Liver (tissue), 3 donors: ENCODE measurements at regions not wholly inside any gene's neighbourhood (a gene's known extent, or its start where the extent isn't known, plus 50 kb on each side); places are given as distances from the start of the nearest gene placed in this dataset.

Experiments
- EGR1 ChIP-seq, 2 donors: IDR thresholded peaks; 2 replicates each; pipeline ENCODE4 v1.6.1; 2016 to 2018; ENCODE audit warnings: antibody characterized with exemption in 2 of 2, low read depth in 2 of 2
- FOXA1 ChIP-seq: IDR thresholded peaks from 2 replicates; pipeline ENCODE4 v1.6.1; 2016; ENCODE audit warnings: antibody characterized with exemption
- GABPA ChIP-seq, 2 donors: IDR thresholded peaks in 1 of 2; conservative IDR thresholded peaks in 1 of 2; 2 replicates each; pipeline ENCODE4 v1.6.1; 2016; ENCODE audit warnings: antibody characterized with exemption in 2 of 2, mild to moderate bottlenecking in 1 of 2, moderate library complexity in 1 of 2
- HNF4G ChIP-seq: IDR thresholded peaks from 2 replicates; pipeline ENCODE4 v1.6.1; 2016; ENCODE audit warnings: antibody characterized with exemption
- JUND ChIP-seq, 2 donors: IDR thresholded peaks; 2 replicates each; pipeline ENCODE4 v1.6.1; 2016; ENCODE audit warnings: antibody characterized with exemption in 2 of 2
- TAF1 ChIP-seq: conservative IDR thresholded peaks from 2 replicates; pipeline ENCODE4 v1.6.1; 2016; ENCODE audit warnings: antibody characterized with exemption, mild to moderate bottlenecking
- YY1 ChIP-seq: IDR thresholded peaks from 2 replicates; pipeline ENCODE4 v1.6.1; 2016; ENCODE audit warnings: antibody characterized with exemption, mild to moderate bottlenecking
- TF ChIP-seq, protein P1 (sequence below): IDR thresholded peaks from 2 replicates; pipeline ENCODE4 v1.6.1; 2016; ENCODE audit warnings: antibody characterized with exemption
- TF ChIP-seq, protein P2 (sequence below): fragments of 150-350 bp; IDR thresholded peaks from 2 replicates; pipeline ENCODE4 v1.5.1; 2017; ENCODE audit warnings: improper control_type of control experiment, low read depth, low read length; ENCODE audit not compliant: missing input control
- TF ChIP-seq, protein P3 (sequence below): IDR thresholded peaks from 2 replicates; pipeline ENCODE4 v1.6.1; 2016; ENCODE audit warnings: antibody characterized with exemption, mild to moderate bottlenecking
- donor health status: healthy.
- donor health status: healthy.

DNA sequence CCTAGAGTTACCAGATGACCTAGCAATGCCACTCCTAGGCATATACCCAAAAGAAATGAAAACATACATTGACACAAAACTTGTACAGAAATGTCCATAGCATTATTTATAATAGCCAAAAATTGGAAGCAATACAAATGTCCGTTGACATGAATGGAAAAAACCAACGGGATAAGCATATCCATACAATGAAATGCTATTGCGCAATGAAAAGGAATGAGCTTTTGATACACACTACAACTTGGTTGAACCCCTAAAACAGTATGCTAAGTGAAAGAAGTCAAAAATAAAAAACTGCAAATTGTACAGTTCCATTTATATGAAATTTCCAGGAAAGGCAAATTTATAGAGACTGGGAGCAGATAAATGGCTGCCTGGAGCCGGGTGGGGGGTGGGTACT is 90.6 kb upstream of the G2E3 start:
- TF ChIP-seq, protein P1, sequence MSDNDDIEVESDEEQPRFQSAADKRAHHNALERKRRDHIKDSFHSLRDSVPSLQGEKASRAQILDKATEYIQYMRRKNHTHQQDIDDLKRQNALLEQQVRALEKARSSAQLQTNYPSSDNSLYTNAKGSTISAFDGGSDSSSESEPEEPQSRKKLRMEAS = no peak
- TF ChIP-seq, protein P2, sequence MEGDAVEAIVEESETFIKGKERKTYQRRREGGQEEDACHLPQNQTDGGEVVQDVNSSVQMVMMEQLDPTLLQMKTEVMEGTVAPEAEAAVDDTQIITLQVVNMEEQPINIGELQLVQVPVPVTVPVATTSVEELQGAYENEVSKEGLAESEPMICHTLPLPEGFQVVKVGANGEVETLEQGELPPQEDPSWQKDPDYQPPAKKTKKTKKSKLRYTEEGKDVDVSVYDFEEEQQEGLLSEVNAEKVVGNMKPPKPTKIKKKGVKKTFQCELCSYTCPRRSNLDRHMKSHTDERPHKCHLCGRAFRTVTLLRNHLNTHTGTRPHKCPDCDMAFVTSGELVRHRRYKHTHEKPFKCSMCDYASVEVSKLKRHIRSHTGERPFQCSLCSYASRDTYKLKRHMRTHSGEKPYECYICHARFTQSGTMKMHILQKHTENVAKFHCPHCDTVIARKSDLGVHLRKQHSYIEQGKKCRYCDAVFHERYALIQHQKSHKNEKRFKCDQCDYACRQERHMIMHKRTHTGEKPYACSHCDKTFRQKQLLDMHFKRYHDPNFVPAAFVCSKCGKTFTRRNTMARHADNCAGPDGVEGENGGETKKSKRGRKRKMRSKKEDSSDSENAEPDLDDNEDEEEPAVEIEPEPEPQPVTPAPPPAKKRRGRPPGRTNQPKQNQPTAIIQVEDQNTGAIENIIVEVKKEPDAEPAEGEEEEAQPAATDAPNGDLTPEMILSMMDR = no peak
- TF ChIP-seq HNF4G (no peak), JUND (IDR thresholded peaks at IDR 0.05) (no peak), GABPA (IDR thresholded peaks at IDR 0.05 in 1 of 2, conservative IDR thresholded peaks at IDR 0.05 in 1 of 2) (no peak), EGR1 (IDR thresholded peaks at IDR 0.05; ENCODE audit: low read depth in 2 of 2) (no peak), TAF1 (no peak), FOXA1 (no peak), YY1 (no peak)
- TF ChIP-seq, protein P3, sequence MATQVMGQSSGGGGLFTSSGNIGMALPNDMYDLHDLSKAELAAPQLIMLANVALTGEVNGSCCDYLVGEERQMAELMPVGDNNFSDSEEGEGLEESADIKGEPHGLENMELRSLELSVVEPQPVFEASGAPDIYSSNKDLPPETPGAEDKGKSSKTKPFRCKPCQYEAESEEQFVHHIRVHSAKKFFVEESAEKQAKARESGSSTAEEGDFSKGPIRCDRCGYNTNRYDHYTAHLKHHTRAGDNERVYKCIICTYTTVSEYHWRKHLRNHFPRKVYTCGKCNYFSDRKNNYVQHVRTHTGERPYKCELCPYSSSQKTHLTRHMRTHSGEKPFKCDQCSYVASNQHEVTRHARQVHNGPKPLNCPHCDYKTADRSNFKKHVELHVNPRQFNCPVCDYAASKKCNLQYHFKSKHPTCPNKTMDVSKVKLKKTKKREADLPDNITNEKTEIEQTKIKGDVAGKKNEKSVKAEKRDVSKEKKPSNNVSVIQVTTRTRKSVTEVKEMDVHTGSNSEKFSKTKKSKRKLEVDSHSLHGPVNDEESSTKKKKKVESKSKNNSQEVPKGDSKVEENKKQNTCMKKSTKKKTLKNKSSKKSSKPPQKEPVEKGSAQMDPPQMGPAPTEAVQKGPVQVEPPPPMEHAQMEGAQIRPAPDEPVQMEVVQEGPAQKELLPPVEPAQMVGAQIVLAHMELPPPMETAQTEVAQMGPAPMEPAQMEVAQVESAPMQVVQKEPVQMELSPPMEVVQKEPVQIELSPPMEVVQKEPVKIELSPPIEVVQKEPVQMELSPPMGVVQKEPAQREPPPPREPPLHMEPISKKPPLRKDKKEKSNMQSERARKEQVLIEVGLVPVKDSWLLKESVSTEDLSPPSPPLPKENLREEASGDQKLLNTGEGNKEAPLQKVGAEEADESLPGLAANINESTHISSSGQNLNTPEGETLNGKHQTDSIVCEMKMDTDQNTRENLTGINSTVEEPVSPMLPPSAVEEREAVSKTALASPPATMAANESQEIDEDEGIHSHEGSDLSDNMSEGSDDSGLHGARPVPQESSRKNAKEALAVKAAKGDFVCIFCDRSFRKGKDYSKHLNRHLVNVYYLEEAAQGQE = no peak
